ENCODE measurements at regions not wholly inside any gene's neighbourhood (a gene's known extent, or its start where the extent isn't known, plus 50 kb on each side); places are given as distances from the start of the nearest gene placed in this dataset.
A peak's percentile ranks its signal among the peaks of the same experiment; 100 is the strongest.

GRCh38 chr18:51527826-51528225, 330.3 kb upstream of the MEX3C start:
- H3K27ac Mint-ChIP-seq (ENCODE audit: unreplicated experiment), result no peak overlapping the region
- peaks cover 2% of the 10 kb centered on the region for H3K27me3 Mint-ChIP-seq (ENCODE audit: unreplicated experiment)
- H3K36me3 Mint-ChIP-seq (ENCODE audit: low read depth, unreplicated experiment), result no peaks in the 10 kb centered on the region
- H3K4me3 Mint-ChIP-seq (ENCODE audit: unreplicated experiment), result no peak overlapping the region
- H3K4me1 Mint-ChIP-seq (ENCODE audit: unreplicated experiment), result no peaks in the 10 kb centered on the region
- no peak for TF ChIP-seq CTCF (IDR thresholded peaks at IDR 0.05; ENCODE audit: unreplicated experiment)
- DNase-seq (ENCODE audit: low spot score), result no peak
- H3K9me3 Mint-ChIP-seq (ENCODE audit: unreplicated experiment), result no peaks in the 10 kb centered on the region

GRCh38 chr18:51531501-51531900, 334.0 kb upstream of the MEX3C start:
- DNase-seq (ENCODE audit: low spot score), result no peak
- Mint-ChIP-seq H3K4me1 (ENCODE audit: unreplicated experiment) (no peaks in the 10 kb centered on the region), H3K9me3 (ENCODE audit: unreplicated experiment) (no peaks in the 10 kb centered on the region), H3K36me3 (ENCODE audit: low read depth, unreplicated experiment) (no peaks in the 10 kb centered on the region), H3K27me3 (ENCODE audit: unreplicated experiment) (no peaks in the 10 kb centered on the region), H3K4me3 (ENCODE audit: unreplicated experiment) (no peak overlapping the region), H3K27ac (ENCODE audit: unreplicated experiment) (no peak overlapping the region)
- no peak for TF ChIP-seq CTCF (IDR thresholded peaks at IDR 0.05; ENCODE audit: unreplicated experiment)

GRCh38 chr18:51537487-51537886, 340.0 kb upstream of the MEX3C start:
- H3K4me1 Mint-ChIP-seq (ENCODE audit: unreplicated experiment), result no peaks in the 10 kb centered on the region
- peak; percentile 28 for DNase-seq (ENCODE audit: low spot score)
- no peaks in the 10 kb centered on the region for H3K9me3 Mint-ChIP-seq (ENCODE audit: unreplicated experiment)
- no peaks in the 10 kb centered on the region for H3K27me3 Mint-ChIP-seq (ENCODE audit: unreplicated experiment)
- no peak for TF ChIP-seq CTCF (IDR thresholded peaks at IDR 0.05; ENCODE audit: unreplicated experiment)
- no peaks in the 10 kb centered on the region for H3K36me3 Mint-ChIP-seq (ENCODE audit: low read depth, unreplicated experiment)
- no peak overlapping the region for H3K27ac Mint-ChIP-seq (ENCODE audit: unreplicated experiment)
- no peak overlapping the region for H3K4me3 Mint-ChIP-seq (ENCODE audit: unreplicated experiment)

GRCh38 chr18:51540562-51540961, 343.1 kb upstream of the MEX3C start:
- no peaks in the 10 kb centered on the region for H3K4me1 Mint-ChIP-seq (ENCODE audit: unreplicated experiment)
- no peaks in the 10 kb centered on the region for H3K9me3 Mint-ChIP-seq (ENCODE audit: unreplicated experiment)
- H3K27ac Mint-ChIP-seq (ENCODE audit: unreplicated experiment), result no peak overlapping the region
- TF ChIP-seq CTCF (IDR thresholded peaks at IDR 0.05; ENCODE audit: unreplicated experiment), result no peak
- H3K4me3 Mint-ChIP-seq (ENCODE audit: unreplicated experiment), result no peak overlapping the region
- no peak for DNase-seq (ENCODE audit: low spot score)
- no peaks in the 10 kb centered on the region for H3K27me3 Mint-ChIP-seq (ENCODE audit: unreplicated experiment)
- no peaks in the 10 kb centered on the region for H3K36me3 Mint-ChIP-seq (ENCODE audit: low read depth, unreplicated experiment)

GRCh38 chr18:51541230-51541629, 343.7 kb upstream of the MEX3C start:
- H3K4me1 Mint-ChIP-seq (ENCODE audit: unreplicated experiment), result no peaks in the 10 kb centered on the region

More at GRCh38 chr18:51541230-51541629, 343.7 kb upstream of the MEX3C start:
- no peak for DNase-seq (ENCODE audit: low spot score)
- Mint-ChIP-seq H3K9me3 (ENCODE audit: unreplicated experiment) (no peaks in the 10 kb centered on the region), H3K27ac (ENCODE audit: unreplicated experiment) (no peak overlapping the region), H3K36me3 (ENCODE audit: low read depth, unreplicated experiment) (no peaks in the 10 kb centered on the region), H3K27me3 (ENCODE audit: unreplicated experiment) (no peaks in the 10 kb centered on the region), H3K4me3 (ENCODE audit: unreplicated experiment) (no peak overlapping the region)
- TF ChIP-seq CTCF (IDR thresholded peaks at IDR 0.05; ENCODE audit: unreplicated experiment), result no peak

Measured in endothelial cell (in vitro differentiated cells).